A673 (cell line): ENCODE measurements at regions not wholly inside any gene's neighbourhood (a gene's known extent, or its start where the extent isn't known, plus 50 kb on each side); places are given as distances from the start of the nearest gene placed in this dataset.

Experiments
- BruUV-seq: library from RNA; stranded (reverse); fragments of 400-500 nt; replicated peaks from 2 replicates; lab custom pipeline; 2021; lab: Mats Ljungman, UMichigan
- CTCF ChIA-PET: fragments of 300-600 bp; sonication (Branson Sonifier 250); formaldehyde crosslinking; loops from one replicate; lab custom pipeline; 2022; ENCODE audit warnings: antibody characterized with exemption; lab: Charles Lee
- POLR2A ChIA-PET: fragments of 300-600 bp; sonication (Branson Sonifier 250); formaldehyde crosslinking; loops from one replicate; lab custom pipeline; 2022; ENCODE audit warnings: antibody characterized with exemption; ENCODE audit not compliant: low non-redundant PET; lab: Charles Lee
- DNase-seq: peaks from one replicate; pipeline ENCODE4 v3.0.0-alpha.2; 2015; ENCODE audit warnings: low spot score
- H3K27ac ChIP-seq: fragments of 200-600 bp; sonication (generic); 2 replicates; pipeline ENCODE4 v1.5.1; 2016; ENCODE audit warnings: mixed run types, low read depth, mild to moderate bottlenecking, mixed read lengths, antibody characterized with exemption, low read length; ENCODE audit not compliant: poor library complexity, severe bottlenecking
- H3K27me3 ChIP-seq: fragments of 200-600 bp; sonication (generic); replicated peaks from 2 replicates; pipeline ENCODE4 v1.6.1; 2017; ENCODE audit warnings: mixed run types, low read depth, mild to moderate bottlenecking, mixed read lengths, antibody characterized with exemption, low read length; ENCODE audit not compliant: insufficient read depth, poor library complexity
- H3K36me3 ChIP-seq: fragments of 200-600 bp; sonication (generic); 2 replicates; pipeline ENCODE4 v1.6.1; 2016; ENCODE audit warnings: mixed run types, mild to moderate bottlenecking, mixed read lengths, antibody characterized with exemption, low read length; ENCODE audit not compliant: insufficient read depth, poor library complexity, severe bottlenecking
- H3K4me1 ChIP-seq: fragments of 200-600 bp; sonication (generic); 2 replicates; pipeline ENCODE4 v1.6.1; 2017; ENCODE audit warnings: mixed run types, mild to moderate bottlenecking, mixed read lengths, antibody characterized with exemption, low read length; ENCODE audit not compliant: insufficient read depth, poor library complexity, severe bottlenecking
- H3K4me3 ChIP-seq: fragments of 200-600 bp; sonication (generic); 2 replicates; pipeline ENCODE4 v1.5.1; 2016; ENCODE audit warnings: low read depth, mixed run types, mild to moderate bottlenecking, mixed read lengths, low read length; ENCODE audit not compliant: poor library complexity, severe bottlenecking
- H3K9me3 ChIP-seq: fragments of 200-600 bp; sonication (generic); 2 replicates; pipeline ENCODE4 v1.6.1; 2016; ENCODE audit warnings: mixed run types, low read depth, mild to moderate bottlenecking, mixed read lengths, antibody characterized with exemption, low read length; ENCODE audit not compliant: poor library complexity, severe bottlenecking
- CTCF ChIP-seq: fragments of 300-800, 200-600 bp; sonication (generic); conservative IDR thresholded peaks from 2 replicates; pipeline ENCODE4 v1.5.1; 2017; ENCODE audit warnings: low read depth, mild to moderate bottlenecking, antibody characterized with exemption, low read length, moderate library complexity, mixed read lengths
- EZH2 ChIP-seq: fragments of 200-600 bp; sonication (generic); IDR thresholded peaks from 2 replicates; pipeline ENCODE4 v1.6.1; 2017; ENCODE audit warnings: borderline replicate concordance, low read depth, mild to moderate bottlenecking, mixed read lengths, antibody characterized with exemption, low read length; ENCODE audit not compliant: poor library complexity, severe bottlenecking
- intact Hi-C: fragments of 100-400 bp; cut with micrococcal nuclease; formaldehyde crosslinking; loops from one replicate; pipeline ENCODE4 v1.10.0; 2022; ENCODE audit not compliant: unreplicated experiment

- no peak overlapping the region for H3K27ac ChIP-seq
- no peaks in the 10 kb centered on the region for H3K36me3 ChIP-seq
- no peak overlapping the region for H3K4me3 ChIP-seq
- TF ChIP-seq EZH2 = no peak
- no peak for TF ChIP-seq CTCF
- intact Hi-C loops = no loop called here
- no peaks in the 10 kb centered on the region for H3K27me3 ChIP-seq
- CTCF ChIA-PET = no interaction called here
- no peaks in the 10 kb centered on the region for H3K4me1 ChIP-seq
- DNase-seq = no peak
- no peaks in the 10 kb centered on the region for H3K9me3 ChIP-seq
- POLR2A ChIA-PET = no interaction called here
- no TSS peak for BruUV-seq
Measured at GRCh38 chr13:66111628-66112027, 1118.5 kb downstream of the PCDH9 start.

GRCh38 chr13:66106246-66106645, 1123.9 kb downstream of the PCDH9 start:
- TF ChIP-seq EZH2 (no peak), CTCF (no peak)
- no TSS peak for BruUV-seq
- Histone ChIP-seq H3K4me1 (no peaks in the 10 kb centered on the region), H3K9me3 (no peaks in the 10 kb centered on the region), H3K27ac (no peak overlapping the region), H3K36me3 (no peaks in the 10 kb centered on the region), H3K27me3 (no peaks in the 10 kb centered on the region), H3K4me3 (no peak overlapping the region)
- CTCF ChIA-PET = interaction anchor here (0.6 kb wide), 1 partner anchor 209 kb away, joined by 3 read pairs; no protein-coding TSS in a partner anchor
- DNase-seq = no peak
- intact Hi-C loops = no loop called here
- POLR2A ChIA-PET = no interaction called here

- POLR2A ChIA-PET = no interaction called here
- Histone ChIP-seq H3K4me1 (no peaks in the 10 kb centered on the region), H3K9me3 (no peaks in the 10 kb centered on the region), H3K4me3 (no peak overlapping the region), H3K27me3 (no peaks in the 10 kb centered on the region), H3K36me3 (no peaks in the 10 kb centered on the region), H3K27ac (no peak overlapping the region)
- CTCF ChIA-PET = no interaction called here
- no peak for TF ChIP-seq EZH2
- DNase-seq = no peak
- intact Hi-C loops = no loop called here
- BruUV-seq = no TSS peak
Measured at GRCh38 chr13:66102864-66103263, 1127.3 kb downstream of the PCDH9 start.

- no peak for DNase-seq
- TF ChIP-seq EZH2 (no peak), CTCF (no peak)
- Histone ChIP-seq H3K9me3 (no peaks in the 10 kb centered on the region), H3K27me3 (no peaks in the 10 kb centered on the region), H3K36me3 (no peaks in the 10 kb centered on the region), H3K4me3 (no peak overlapping the region), H3K4me1 (no peaks in the 10 kb centered on the region), H3K27ac (no peak overlapping the region)
- ChIA-PET CTCF (no interaction called here), POLR2A (no interaction called here)
- no TSS peak for BruUV-seq
- intact Hi-C loops = no loop called here
Measured at GRCh38 chr13:66099825-66100224, 1130.3 kb downstream of the PCDH9 start.
